Activated CD8-positive, alpha-beta memory T cell treated with anti-CD3 and anti-CD28 coated beads, Interleukin-2, amount 10 ng/mL, durations not matched to agents 7 days and 5 days (primary cell): ENCODE measurements at regions not wholly inside any gene's neighbourhood (a gene's known extent, or its start where the extent isn't known, plus 50 kb on each side); places are given as distances from the start of the nearest gene placed in this dataset.

Experiments
- ATAC-seq: fragments of 150-1000 bp; cut with Tn5 transposase; one replicate; pipeline ENCODE4 v1.10.0; 2021; ENCODE audit warnings: moderate library complexity
- CTCF ChIA-PET: fragments of 350-600 bp; sonication (Branson Sonifier 250); formaldehyde crosslinking; loops from one replicate; lab custom pipeline; 2021; ENCODE audit warnings: antibody characterized with exemption; lab: Charles Lee
- DNase-seq: peaks from one replicate; pipeline ENCODE4 v3.0.0-alpha.2; 2020
- H3K27ac Mint-ChIP-seq: one replicate; pipeline ENCODE4 v1.8.0; 2021; ENCODE audit warnings: mild to moderate bottlenecking, mixed read lengths
- H3K27me3 Mint-ChIP-seq: one replicate; pipeline ENCODE4 v1.8.0; 2021; ENCODE audit warnings: mixed read lengths
- H3K36me3 Mint-ChIP-seq: one replicate; pipeline ENCODE4 v1.8.0; 2021; ENCODE audit warnings: mild to moderate bottlenecking, mixed read lengths
- H3K4me1 Mint-ChIP-seq: one replicate; pipeline ENCODE4 v1.8.0; 2021; ENCODE audit warnings: mixed read lengths
- H3K4me3 Mint-ChIP-seq: one replicate; pipeline ENCODE4 v1.8.0; 2021; ENCODE audit warnings: mild to moderate bottlenecking, moderate library complexity, mixed read lengths
- H3K9me3 Mint-ChIP-seq: one replicate; pipeline ENCODE4 v1.8.0; 2022; ENCODE audit warnings: low read depth, mixed read lengths

- no peaks in the 10 kb centered on the region for H3K36me3 Mint-ChIP-seq
- no peak overlapping the region for H3K4me3 Mint-ChIP-seq
- no peaks in the 10 kb centered on the region for H3K9me3 Mint-ChIP-seq
- no peak for DNase-seq
- CTCF ChIA-PET, result no interaction called here
- H3K4me1 Mint-ChIP-seq, result no peaks in the 10 kb centered on the region
- H3K27ac Mint-ChIP-seq, result no peak overlapping the region
- ATAC-seq, result no peak
- peaks cover 5% of the 10 kb centered on the region for H3K27me3 Mint-ChIP-seq
Observed at GRCh38 chr20:20772497-20773085, 60.1 kb upstream of the RALGAPA2 start.

GRCh38 chr20:20768202-20768815 is 55.9 kb upstream of the RALGAPA2 start:
- Mint-ChIP-seq H3K4me1 (no peaks in the 10 kb centered on the region), H3K27me3 (peaks cover 14% of the 10 kb centered on the region), H3K4me3 (no peak overlapping the region), H3K36me3 (no peaks in the 10 kb centered on the region), H3K27ac (no peak overlapping the region), H3K9me3 (no peaks in the 10 kb centered on the region)
- ATAC-seq, result no peak
- CTCF ChIA-PET, result no interaction called here
- no peak for DNase-seq

GRCh38 chr20:20765696-20766365 is 53.4 kb upstream of the RALGAPA2 start:
- no peaks in the 10 kb centered on the region for H3K36me3 Mint-ChIP-seq
- no peak overlapping the region for H3K27ac Mint-ChIP-seq
- CTCF ChIA-PET, result no interaction called here
- peaks cover 26% of the 10 kb centered on the region for H3K27me3 Mint-ChIP-seq
- DNase-seq (no peak), ATAC-seq (no peak)
- H3K4me3 Mint-ChIP-seq, result no peak overlapping the region
- no peaks in the 10 kb centered on the region for H3K9me3 Mint-ChIP-seq
- H3K4me1 Mint-ChIP-seq, result no peaks in the 10 kb centered on the region

- CTCF ChIA-PET, result no interaction called here
- H3K27ac Mint-ChIP-seq, result no peak overlapping the region
- no peaks in the 10 kb centered on the region for H3K36me3 Mint-ChIP-seq
- H3K4me3 Mint-ChIP-seq, result no peak overlapping the region
- no peaks in the 10 kb centered on the region for H3K4me1 Mint-ChIP-seq
- DNase-seq (no peak), ATAC-seq (no peak)
- peaks cover 35% of the 10 kb centered on the region for H3K27me3 Mint-ChIP-seq
- H3K9me3 Mint-ChIP-seq, result no peaks in the 10 kb centered on the region
Observed at GRCh38 chr20:20763650-20764049, 51.2 kb upstream of the RALGAPA2 start.
